ENCODE measurements at regions not wholly inside any gene's neighbourhood (a gene's known extent, or its start where the extent isn't known, plus 50 kb on each side); places are given as distances from the start of the nearest gene placed in this dataset.

DNA sequence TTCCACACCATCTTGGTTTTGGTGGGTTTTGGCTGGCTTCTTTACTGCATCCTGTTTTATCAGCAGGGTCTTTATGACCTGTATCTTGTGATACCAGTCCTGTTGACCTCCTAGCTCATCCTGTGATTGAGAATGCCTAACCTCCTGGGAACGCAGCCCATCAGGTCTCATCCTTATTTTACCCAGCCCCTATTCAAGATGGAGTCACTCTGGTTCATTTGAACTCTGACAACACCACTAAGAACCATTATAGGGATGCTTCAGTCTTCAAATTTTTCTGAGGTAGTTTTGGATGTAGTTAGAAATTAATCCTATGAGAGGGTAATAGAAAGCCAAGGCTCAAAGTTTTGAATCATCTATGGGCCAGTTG is 287.8 kb upstream of the SLC39A10 start:
- WGBS (ENCODE audit: insufficient coverage), result no CpG with 5 or more reads among the region's 1 CpG
- Histone ChIP-seq H3K4me2 (replicated peaks; ENCODE audit: low read depth, low read length, poor library complexity, severe bottlenecking) (no peak overlapping the region), H4K20me1 (ENCODE audit: control insufficient read depth, insufficient read depth, low read length, poor library complexity, severe bottlenecking) (no peaks in the 10 kb centered on the region), H3K4me1 (ENCODE audit: control insufficient read depth in 2 of 2, insufficient read depth in 2 of 2, low read length in 2 of 2) (no peaks in the 10 kb centered on the region), H3K4me3 (ENCODE audit: control extremely low read depth in 1 of 5, extremely low read depth in 1 of 5, insufficient read depth in 1 of 5, low read depth in 2 of 5, low read length in 4 of 5) (no peak overlapping the region), H3K36me3 (replicated peaks in 1 of 2; ENCODE audit: control extremely low read depth in 1 of 2, control insufficient read depth in 1 of 2, extremely low read depth in 1 of 2, insufficient read depth in 2 of 2, low read length in 1 of 2) (no peaks in the 10 kb centered on the region), H3K79me2 (ENCODE audit: control insufficient read depth, insufficient read depth, low read length) (no peaks in the 10 kb centered on the region), H3K27ac (ENCODE audit: low read length in 2 of 2) (no peak overlapping the region), H3K9ac (ENCODE audit: low read length) (no peak overlapping the region), H3K9me3 (ENCODE audit: control extremely low read depth in 1 of 3, control insufficient read depth in 2 of 3, insufficient read depth in 1 of 3, low read length in 2 of 3) (no peaks in the 10 kb centered on the region), H3K27me3 (replicated peaks in 1 of 4; ENCODE audit: control extremely low read depth in 1 of 4, control insufficient read depth in 3 of 4, insufficient read depth in 4 of 4, low read length in 3 of 4) (no peaks in the 10 kb centered on the region), H2AFZ (ENCODE audit: insufficient read depth, low read depth, low read length, poor library complexity, severe bottlenecking) (no peak overlapping the region)
- intact Hi-C loops (cut with micrococcal nuclease), result no loop called here
- no peak overlapping the region for H3K27ac Mint-ChIP-seq
- no peak overlapping the region for H3K4me3 Mint-ChIP-seq
- TF ChIP-seq, protein P1, sequence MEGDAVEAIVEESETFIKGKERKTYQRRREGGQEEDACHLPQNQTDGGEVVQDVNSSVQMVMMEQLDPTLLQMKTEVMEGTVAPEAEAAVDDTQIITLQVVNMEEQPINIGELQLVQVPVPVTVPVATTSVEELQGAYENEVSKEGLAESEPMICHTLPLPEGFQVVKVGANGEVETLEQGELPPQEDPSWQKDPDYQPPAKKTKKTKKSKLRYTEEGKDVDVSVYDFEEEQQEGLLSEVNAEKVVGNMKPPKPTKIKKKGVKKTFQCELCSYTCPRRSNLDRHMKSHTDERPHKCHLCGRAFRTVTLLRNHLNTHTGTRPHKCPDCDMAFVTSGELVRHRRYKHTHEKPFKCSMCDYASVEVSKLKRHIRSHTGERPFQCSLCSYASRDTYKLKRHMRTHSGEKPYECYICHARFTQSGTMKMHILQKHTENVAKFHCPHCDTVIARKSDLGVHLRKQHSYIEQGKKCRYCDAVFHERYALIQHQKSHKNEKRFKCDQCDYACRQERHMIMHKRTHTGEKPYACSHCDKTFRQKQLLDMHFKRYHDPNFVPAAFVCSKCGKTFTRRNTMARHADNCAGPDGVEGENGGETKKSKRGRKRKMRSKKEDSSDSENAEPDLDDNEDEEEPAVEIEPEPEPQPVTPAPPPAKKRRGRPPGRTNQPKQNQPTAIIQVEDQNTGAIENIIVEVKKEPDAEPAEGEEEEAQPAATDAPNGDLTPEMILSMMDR (IDR thresholded peaks at IDR 0.05), result no peak
- no peak for TF ChIP-seq EZH2 (IDR thresholded peaks at IDR 0.05; ENCODE audit: borderline replicate concordance, insufficient read depth, low read depth, low read length, poor library complexity, severe bottlenecking)
- CTCF ChIA-PET, result no interaction called here
- POLR2A ChIA-PET, result no interaction called here
- no peak for ATAC-seq (ENCODE audit: low read depth)
- H3K9me3 Mint-ChIP-seq (ENCODE audit: insufficient read depth), result no peaks in the 10 kb centered on the region
- no peaks in the 10 kb centered on the region for H3K27me3 Mint-ChIP-seq
- DNase-seq, result no peak
- H3K4me1 Mint-ChIP-seq, result no peaks in the 10 kb centered on the region

DNA sequence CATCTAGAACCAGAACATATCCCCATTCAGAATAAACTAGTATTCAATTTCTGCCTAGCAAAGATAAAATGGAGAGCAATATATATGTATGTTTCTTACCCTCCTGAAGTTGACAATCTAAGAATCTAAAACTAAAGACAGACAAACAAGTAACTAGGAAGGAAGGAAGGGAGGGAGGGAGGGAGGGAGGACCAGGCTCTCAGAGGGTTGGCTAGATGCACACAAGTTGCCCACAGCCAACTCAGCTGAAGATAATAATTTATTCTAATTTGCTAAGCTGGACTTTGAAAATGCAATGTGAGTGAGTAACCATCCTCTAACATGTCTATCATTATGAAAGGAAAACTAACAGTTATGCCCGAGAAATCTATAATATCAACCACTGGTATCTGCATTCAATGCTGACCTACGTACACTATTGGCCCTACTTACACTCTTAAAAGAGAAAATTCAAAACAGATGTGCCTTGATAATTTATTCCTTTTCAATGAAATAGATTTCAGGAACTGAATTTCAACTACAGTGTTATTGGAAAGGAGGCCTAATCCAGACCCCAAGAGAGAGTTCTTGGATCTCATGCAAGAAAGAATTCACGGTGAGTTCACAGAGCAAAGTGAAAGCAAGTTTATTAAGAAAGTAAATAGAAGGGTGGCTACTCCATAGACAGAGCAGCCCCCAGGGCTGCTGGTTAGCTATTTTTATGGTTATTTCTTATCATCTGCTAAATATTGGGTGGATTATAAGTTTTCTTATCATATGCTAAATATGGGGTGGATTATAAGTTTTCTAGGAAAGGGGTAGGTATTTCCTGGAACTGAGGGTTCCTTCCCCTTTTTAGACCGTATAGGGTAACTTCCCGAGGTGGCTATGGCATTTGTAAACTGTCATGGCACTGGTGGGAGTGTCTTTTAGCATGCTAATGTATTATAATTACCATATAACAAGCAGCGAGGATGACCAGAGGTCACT is 288.5 kb upstream of the SLC39A10 start:
- Histone ChIP-seq H3K4me1 (ENCODE audit: control insufficient read depth in 2 of 2, insufficient read depth in 2 of 2, low read length in 2 of 2) (no peaks in the 10 kb centered on the region), H3K9me3 (ENCODE audit: control extremely low read depth in 1 of 3, control insufficient read depth in 2 of 3, insufficient read depth in 1 of 3, low read length in 2 of 3) (no peaks in the 10 kb centered on the region), H3K9ac (ENCODE audit: low read length) (no peak overlapping the region), H3K79me2 (ENCODE audit: control insufficient read depth, insufficient read depth, low read length) (no peaks in the 10 kb centered on the region), H3K4me3 (ENCODE audit: control extremely low read depth in 1 of 5, extremely low read depth in 1 of 5, insufficient read depth in 1 of 5, low read depth in 2 of 5, low read length in 4 of 5) (no peak overlapping the region), H3K27ac (ENCODE audit: low read length in 2 of 2) (no peak overlapping the region), H3K4me2 (replicated peaks; ENCODE audit: low read depth, low read length, poor library complexity, severe bottlenecking) (no peak overlapping the region), H2AFZ (ENCODE audit: insufficient read depth, low read depth, low read length, poor library complexity, severe bottlenecking) (no peak overlapping the region), H3K36me3 (replicated peaks in 1 of 2; ENCODE audit: control extremely low read depth in 1 of 2, control insufficient read depth in 1 of 2, extremely low read depth in 1 of 2, insufficient read depth in 2 of 2, low read length in 1 of 2) (no peaks in the 10 kb centered on the region), H3K27me3 (replicated peaks in 1 of 4; ENCODE audit: control extremely low read depth in 1 of 4, control insufficient read depth in 3 of 4, insufficient read depth in 4 of 4, low read length in 3 of 4) (no peaks in the 10 kb centered on the region), H4K20me1 (ENCODE audit: control insufficient read depth, insufficient read depth, low read length, poor library complexity, severe bottlenecking) (no peaks in the 10 kb centered on the region)
- H3K27ac Mint-ChIP-seq, result no peak overlapping the region
- H3K27me3 Mint-ChIP-seq, result no peaks in the 10 kb centered on the region
- ATAC-seq (ENCODE audit: low read depth) (no peak), DNase-seq (no peak)
- H3K4me1 Mint-ChIP-seq, result no peaks in the 10 kb centered on the region
- H3K9me3 Mint-ChIP-seq (ENCODE audit: insufficient read depth), result no peaks in the 10 kb centered on the region
- intact Hi-C loops (cut with micrococcal nuclease), result no loop called here
- WGBS (ENCODE audit: insufficient coverage), result 86% methylated on average over 1 of the region's 6 CpGs
- POLR2A ChIA-PET, result no interaction called here
- TF ChIP-seq EZH2 (IDR thresholded peaks at IDR 0.05; ENCODE audit: borderline replicate concordance, insufficient read depth, low read depth, low read length, poor library complexity, severe bottlenecking), result no peak
- TF ChIP-seq, protein P1 (IDR thresholded peaks at IDR 0.05), result no peak
- CTCF ChIA-PET, result no interaction called here
- no peak overlapping the region for H3K4me3 Mint-ChIP-seq

Data from B cell (primary cell).